Breast epithelium (tissue), 4 donors: ENCODE measurements at regions not wholly inside any gene's neighbourhood (a gene's known extent, or its start where the extent isn't known, plus 50 kb on each side); places are given as distances from the start of the nearest gene placed in this dataset.

Experiments used
- DNase-seq, 2 donors: peaks; one replicate each; pipeline ENCODE4 v3.0.0-alpha.2; 2019; ENCODE audit warnings: low spot score in 2 of 2
- H3K27ac ChIP-seq, 2 donors: fragments of 200-600 bp; sonication (generic) in 1 of 2; one replicate each; pipeline ENCODE4 v1.5.1; 2016 to 2019; ENCODE audit warnings: mild to moderate bottlenecking in 1 of 2
- H3K27me3 ChIP-seq, 2 donors: fragments of 200-600 bp; sonication (generic) in 1 of 2; one replicate each; pipeline versions ENCODE4 v1.5.1 to v1.6.0; 2017 to 2019; ENCODE audit warnings: control low read depth in 1 of 2, mild to moderate bottlenecking in 1 of 2
- H3K36me3 ChIP-seq: fragments of 200-600 bp; one replicate; pipeline ENCODE4 v1.5.1; 2019
- H3K4me1 ChIP-seq, 2 donors: fragments of 200-600 bp; sonication (generic); one replicate each; pipeline ENCODE4 v1.5.1; 2016 to 2019; ENCODE audit warnings: control low read depth in 1 of 2
- H3K4me3 ChIP-seq, 3 donors: fragments of 200-600 bp; sonication (generic); 1 replicate in 2 of 3; 2 replicates in 1 of 3; pipeline ENCODE4 v1.5.1; 2016 to 2019; ENCODE audit warnings: mild to moderate bottlenecking in 3 of 3, moderate library complexity in 2 of 3
- H3K9me3 ChIP-seq, 2 donors: fragments of 200-600 bp; sonication (generic) in 1 of 2; one replicate each; pipeline ENCODE4 v1.5.1; 2016 to 2019; ENCODE audit warnings: control low read depth in 1 of 2
- POLR2A ChIP-seq: fragments of 450-650 bp; IDR thresholded peaks from one replicate; pipeline ENCODE4 v1.6.1; 2016; ENCODE audit warnings: antibody characterized with exemption, mild to moderate bottlenecking, moderate library complexity
- POLR2AphosphoS5 ChIP-seq, 3 donors: sonication (generic); formaldehyde crosslinking; IDR thresholded peaks; one replicate each; pipeline ENCODE4 v1.6.1; 2017; ENCODE audit warnings: antibody characterized with exemption in 3 of 3
- intact Hi-C: fragments of 100-400 bp; cut with DNase I; formaldehyde crosslinking; loops from one replicate; pipeline ENCODE4 v1.15.1; 2023; ENCODE audit warnings: low total_unique reads
- TF ChIP-seq, protein P1 (sequence below), 3 donors: fragments of 450-650 bp; IDR thresholded peaks; one replicate each; pipeline ENCODE4 v1.5.1; 2016 to 2017; ENCODE audit warnings: antibody characterized with exemption in 3 of 3, mild to moderate bottlenecking in 3 of 3, moderate library complexity in 3 of 3

DNA sequence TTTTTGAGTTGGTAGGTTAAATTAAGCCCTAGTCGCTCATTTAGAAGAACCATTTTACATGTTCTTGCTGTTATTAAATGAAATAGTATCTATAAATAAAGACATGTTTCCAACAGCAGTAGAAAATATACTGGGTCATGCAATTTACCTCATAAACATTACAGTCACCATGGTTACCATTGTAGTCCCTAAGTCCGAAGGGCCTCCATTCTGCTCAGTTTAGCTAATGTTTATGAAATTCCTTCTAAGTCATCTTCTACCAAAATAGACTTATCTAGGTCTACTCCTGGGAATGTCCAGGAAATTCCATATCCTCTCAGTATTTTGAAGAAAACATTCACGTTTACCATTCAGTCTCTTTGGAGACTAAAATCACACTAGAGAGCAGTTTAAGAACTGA, 292.5 kb upstream of the DCAF8L1 start:
- no peaks in the 10 kb centered on the region for H3K36me3 ChIP-seq
- H3K4me1 ChIP-seq = no peaks in the 10 kb centered on the region
- H3K27ac ChIP-seq = no peak overlapping the region
- TF ChIP-seq, protein P1, sequence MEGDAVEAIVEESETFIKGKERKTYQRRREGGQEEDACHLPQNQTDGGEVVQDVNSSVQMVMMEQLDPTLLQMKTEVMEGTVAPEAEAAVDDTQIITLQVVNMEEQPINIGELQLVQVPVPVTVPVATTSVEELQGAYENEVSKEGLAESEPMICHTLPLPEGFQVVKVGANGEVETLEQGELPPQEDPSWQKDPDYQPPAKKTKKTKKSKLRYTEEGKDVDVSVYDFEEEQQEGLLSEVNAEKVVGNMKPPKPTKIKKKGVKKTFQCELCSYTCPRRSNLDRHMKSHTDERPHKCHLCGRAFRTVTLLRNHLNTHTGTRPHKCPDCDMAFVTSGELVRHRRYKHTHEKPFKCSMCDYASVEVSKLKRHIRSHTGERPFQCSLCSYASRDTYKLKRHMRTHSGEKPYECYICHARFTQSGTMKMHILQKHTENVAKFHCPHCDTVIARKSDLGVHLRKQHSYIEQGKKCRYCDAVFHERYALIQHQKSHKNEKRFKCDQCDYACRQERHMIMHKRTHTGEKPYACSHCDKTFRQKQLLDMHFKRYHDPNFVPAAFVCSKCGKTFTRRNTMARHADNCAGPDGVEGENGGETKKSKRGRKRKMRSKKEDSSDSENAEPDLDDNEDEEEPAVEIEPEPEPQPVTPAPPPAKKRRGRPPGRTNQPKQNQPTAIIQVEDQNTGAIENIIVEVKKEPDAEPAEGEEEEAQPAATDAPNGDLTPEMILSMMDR (IDR thresholded peaks at IDR 0.05) = no peak
- TF ChIP-seq POLR2A (no peak), POLR2AphosphoS5 (IDR thresholded peaks at IDR 0.05) (no peak)
- intact Hi-C loops = no loop called here
- H3K4me3 ChIP-seq = no peak overlapping the region
- peaks cover 0 to 5% of the 10 kb centered on the region in 2 donors for H3K27me3 ChIP-seq
- no peak for DNase-seq
- no peaks in the 10 kb centered on the region for H3K9me3 ChIP-seq

DNA sequence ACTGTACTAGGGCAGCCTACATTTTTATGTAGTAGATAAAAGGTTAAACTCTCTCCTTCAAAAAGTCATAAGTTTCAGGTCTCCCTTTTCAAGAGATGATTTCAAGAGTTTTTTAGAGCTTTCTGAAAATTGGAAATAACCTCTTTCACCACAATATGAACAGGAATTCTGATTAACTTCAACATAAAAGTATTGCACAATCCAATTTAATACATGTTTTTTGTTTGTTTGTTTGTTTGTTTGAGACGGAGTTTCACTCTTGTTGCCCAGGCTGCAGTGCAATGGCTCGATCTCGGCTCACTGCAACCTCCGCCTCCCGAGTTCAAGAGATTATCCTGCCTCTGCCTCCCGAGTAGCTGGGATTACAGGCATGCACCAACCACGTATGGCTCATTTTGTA, 265.4 kb upstream of the DCAF8L1 start:
- TF ChIP-seq POLR2AphosphoS5 (IDR thresholded peaks at IDR 0.05) = no peak
- TF ChIP-seq, protein P1 (IDR thresholded peaks at IDR 0.05) = no peak
- TF ChIP-seq POLR2A = no peak
- Histone ChIP-seq H3K4me3 (no peak overlapping the region), H3K27ac (no peak overlapping the region), H3K36me3 (peaks cover 6% of the 10 kb centered on the region), H3K9me3 (no peaks in the 10 kb centered on the region), H3K27me3 (no peaks in the 10 kb centered on the region), H3K4me1 (no peaks in the 10 kb centered on the region)
- intact Hi-C loops = no loop called here
- DNase-seq = no peak

DNA sequence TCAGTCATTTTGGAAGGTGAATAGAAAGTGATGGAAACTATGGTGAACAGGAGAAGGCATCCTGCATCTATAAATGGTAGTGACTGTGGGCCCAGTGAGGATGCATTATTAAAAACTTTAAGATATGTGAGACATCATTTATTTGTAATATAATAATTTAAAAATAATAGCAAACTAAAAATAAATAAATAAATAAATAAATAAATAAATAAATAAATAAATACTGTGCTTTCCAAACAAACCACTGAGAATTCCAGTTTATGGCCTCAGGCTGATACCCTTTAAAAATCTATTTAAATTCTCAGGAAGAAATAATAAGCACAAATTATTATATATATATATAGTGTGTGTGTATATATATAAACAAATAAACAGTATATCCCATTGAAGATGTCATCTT, 248.0 kb upstream of the DCAF8L1 start:
- no peaks in the 10 kb centered on the region for H3K36me3 ChIP-seq
- H3K27me3 ChIP-seq = no peaks in the 10 kb centered on the region
- H3K9me3 ChIP-seq = no peaks in the 10 kb centered on the region
- DNase-seq = no peak
- intact Hi-C loops = no loop called here
- no peaks in the 10 kb centered on the region for H3K4me1 ChIP-seq
- no peak overlapping the region for H3K27ac ChIP-seq
- H3K4me3 ChIP-seq = no peak overlapping the region
- TF ChIP-seq POLR2A (no peak), POLR2AphosphoS5 (IDR thresholded peaks at IDR 0.05) (no peak)
- TF ChIP-seq, protein P1 (IDR thresholded peaks at IDR 0.05) = no peak

DNA sequence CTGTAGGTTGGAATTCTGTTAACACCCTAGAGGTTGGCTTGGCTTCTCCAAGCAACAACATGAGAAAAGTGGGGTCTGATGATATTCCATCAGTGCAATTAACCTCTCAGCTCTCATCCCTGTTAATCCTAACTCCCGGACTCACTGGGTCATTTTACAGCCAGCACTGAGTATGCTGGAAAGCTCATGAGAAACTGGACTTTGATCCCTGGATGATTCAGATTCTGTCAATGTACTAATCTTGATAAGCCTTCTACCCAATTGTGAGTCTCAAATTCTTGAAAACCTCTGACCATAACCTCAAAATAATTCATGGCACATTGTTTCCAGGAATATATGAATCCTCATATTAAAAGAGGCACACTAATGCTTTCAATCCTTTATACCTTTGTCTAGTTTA, 244.3 kb upstream of the DCAF8L1 start:
- TF ChIP-seq, protein P1 (IDR thresholded peaks at IDR 0.05) = no peak
- TF ChIP-seq POLR2AphosphoS5 (IDR thresholded peaks at IDR 0.05) = no peak
- no peak for TF ChIP-seq POLR2A
- Histone ChIP-seq H3K27me3 (no peaks in the 10 kb centered on the region), H3K4me3 (no peak overlapping the region), H3K4me1 (no peaks in the 10 kb centered on the region), H3K36me3 (no peaks in the 10 kb centered on the region), H3K9me3 (no peaks in the 10 kb centered on the region), H3K27ac (no peak overlapping the region)
- DNase-seq = no peak
- intact Hi-C loops = no loop called here

DNA sequence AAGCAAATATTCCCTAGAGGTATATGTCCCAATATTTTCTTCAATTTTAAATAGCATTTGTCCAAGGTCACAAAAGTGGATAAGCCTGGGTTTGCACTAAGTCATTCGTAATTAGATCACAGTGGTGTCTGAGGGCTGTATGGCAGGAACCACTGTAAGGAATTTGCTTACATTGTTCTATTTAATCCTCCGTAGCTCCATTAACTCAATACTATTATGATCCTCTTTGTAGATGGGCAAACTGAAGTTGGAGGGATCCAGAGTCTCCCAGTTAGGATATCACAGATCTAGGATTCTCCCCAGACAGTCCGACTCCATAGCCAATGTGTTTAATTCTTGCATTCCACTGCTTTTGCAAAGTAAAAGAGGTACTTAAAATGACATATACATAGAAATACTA, 242.7 kb upstream of the DCAF8L1 start:
- no peaks in the 10 kb centered on the region for H3K27me3 ChIP-seq
- no peak overlapping the region for H3K27ac ChIP-seq
- no peak overlapping the region for H3K4me3 ChIP-seq
- no peaks in the 10 kb centered on the region for H3K36me3 ChIP-seq
- TF ChIP-seq, protein P1 (IDR thresholded peaks at IDR 0.05) = no peak
- TF ChIP-seq POLR2A (no peak), POLR2AphosphoS5 (IDR thresholded peaks at IDR 0.05) (no peak)
- no peaks in the 10 kb centered on the region for H3K9me3 ChIP-seq
- no peak for DNase-seq
- no peaks in the 10 kb centered on the region for H3K4me1 ChIP-seq
- intact Hi-C loops = no loop called here
